ENCODE measurements at regions not wholly inside any gene's neighbourhood (a gene's known extent, or its start where the extent isn't known, plus 50 kb on each side); places are given as distances from the start of the nearest gene placed in this dataset.

DNA sequence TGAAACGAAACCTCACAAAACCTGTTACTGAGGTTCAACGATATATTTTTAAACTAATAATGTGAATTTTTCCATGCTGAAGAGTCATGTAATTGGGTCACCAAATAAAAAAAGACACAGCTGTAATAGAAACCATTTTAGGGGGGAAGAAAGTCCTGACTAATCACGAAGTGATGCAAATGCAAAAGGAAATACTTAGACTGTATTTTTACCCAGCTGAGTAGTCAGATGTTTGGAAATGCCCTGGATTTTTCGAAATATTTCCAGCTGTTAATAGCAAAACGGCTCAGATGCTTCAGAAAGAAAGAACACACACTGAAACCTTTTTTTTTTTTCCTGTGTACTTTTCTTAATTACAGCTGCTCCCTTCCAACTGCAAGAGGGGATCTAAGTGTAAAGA lies 210.3 kb downstream of the SETD4 start:
- Mint-ChIP-seq H3K36me3 (no peaks in the 10 kb centered on the region), H3K27ac (no peak overlapping the region), H3K27me3 (ENCODE audit: low read depth in 3 of 3) (peaks cover 1 to 9% (median 3%) of the 10 kb centered on the region in 3 donors), H3K4me1 (peaks cover 6% of the 10 kb centered on the region), H3K9me3 (no peaks in the 10 kb centered on the region), H3K4me3 (no peak overlapping the region)
- DNase-seq, result peak in 2 of 3 donors; percentile 2 to 46
- no peak overlapping the region for H3K4me3 ChIP-seq (replicated peaks in 1 of 3; ENCODE audit: low read depth in 2 of 3, low read length in 3 of 3)
- no peaks in the 10 kb centered on the region for H3K27me3 ChIP-seq (ENCODE audit: control insufficient read depth in 2 of 2, insufficient read depth in 2 of 2, low read length in 2 of 2)
- no peak overlapping the region for H3K4me2 ChIP-seq (replicated peaks; ENCODE audit: extremely low read depth, low read length, poor library complexity, severe bottlenecking)
- no peaks in the 10 kb centered on the region for H3K79me2 ChIP-seq (ENCODE audit: insufficient read depth, low read length)
- no peaks in the 10 kb centered on the region for H3K4me1 ChIP-seq (ENCODE audit: control insufficient read depth in 1 of 2, insufficient read depth in 2 of 2, low read length in 2 of 2)
- TF ChIP-seq, protein P1, sequence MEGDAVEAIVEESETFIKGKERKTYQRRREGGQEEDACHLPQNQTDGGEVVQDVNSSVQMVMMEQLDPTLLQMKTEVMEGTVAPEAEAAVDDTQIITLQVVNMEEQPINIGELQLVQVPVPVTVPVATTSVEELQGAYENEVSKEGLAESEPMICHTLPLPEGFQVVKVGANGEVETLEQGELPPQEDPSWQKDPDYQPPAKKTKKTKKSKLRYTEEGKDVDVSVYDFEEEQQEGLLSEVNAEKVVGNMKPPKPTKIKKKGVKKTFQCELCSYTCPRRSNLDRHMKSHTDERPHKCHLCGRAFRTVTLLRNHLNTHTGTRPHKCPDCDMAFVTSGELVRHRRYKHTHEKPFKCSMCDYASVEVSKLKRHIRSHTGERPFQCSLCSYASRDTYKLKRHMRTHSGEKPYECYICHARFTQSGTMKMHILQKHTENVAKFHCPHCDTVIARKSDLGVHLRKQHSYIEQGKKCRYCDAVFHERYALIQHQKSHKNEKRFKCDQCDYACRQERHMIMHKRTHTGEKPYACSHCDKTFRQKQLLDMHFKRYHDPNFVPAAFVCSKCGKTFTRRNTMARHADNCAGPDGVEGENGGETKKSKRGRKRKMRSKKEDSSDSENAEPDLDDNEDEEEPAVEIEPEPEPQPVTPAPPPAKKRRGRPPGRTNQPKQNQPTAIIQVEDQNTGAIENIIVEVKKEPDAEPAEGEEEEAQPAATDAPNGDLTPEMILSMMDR (IDR thresholded peaks at IDR 0.05), result no peak
- H2AFZ ChIP-seq (ENCODE audit: insufficient read depth, low read depth, low read length, poor library complexity, severe bottlenecking), result no peak overlapping the region
- intact Hi-C loops (cut with micrococcal nuclease), result no loop called here
- no CpG with 5 or more reads among the region's 5 CpGs for WGBS (ENCODE audit: insufficient coverage)
- H3K9me3 ChIP-seq (replicated peaks in 1 of 2; ENCODE audit: control insufficient read depth in 1 of 2, insufficient read depth in 1 of 2, low read length in 2 of 2), result no peaks in the 10 kb centered on the region
- H4K20me1 ChIP-seq (ENCODE audit: insufficient read depth, low read length), result no peaks in the 10 kb centered on the region
- H3K27ac ChIP-seq (ENCODE audit: low read depth in 1 of 2, low read length in 2 of 2), result no peak overlapping the region
- no peaks in the 10 kb centered on the region for H3K36me3 ChIP-seq (replicated peaks in 1 of 2; ENCODE audit: control insufficient read depth in 1 of 2, insufficient read depth in 2 of 2, low read length in 2 of 2)
- no peak overlapping the region for H3K9ac ChIP-seq (ENCODE audit: insufficient read depth, low read length, poor library complexity, severe bottlenecking)

DNA sequence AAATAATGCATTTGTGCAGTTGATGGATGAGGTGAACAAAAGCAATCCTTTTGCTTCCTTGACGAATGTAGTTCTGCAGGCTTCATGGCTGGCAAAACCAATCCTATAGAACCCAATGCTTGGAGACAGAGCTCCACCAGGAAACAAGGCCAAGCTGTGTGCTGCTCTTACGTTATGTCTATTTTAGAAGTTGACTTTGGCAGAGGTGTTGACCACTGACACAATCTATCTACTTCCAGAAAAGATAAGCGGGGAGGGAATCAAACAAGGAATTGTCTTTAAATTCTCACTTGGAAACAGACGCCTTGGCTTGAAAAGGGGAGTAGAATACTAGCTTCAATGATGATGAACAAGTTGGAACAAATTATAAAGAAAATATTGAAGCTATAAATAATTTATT lies 211.2 kb downstream of the SETD4 start:
- H3K4me3 Mint-ChIP-seq, result no peak overlapping the region
- no peak overlapping the region for H3K4me2 ChIP-seq (replicated peaks; ENCODE audit: extremely low read depth, low read length, poor library complexity, severe bottlenecking)
- peaks cover 0 to 9% (median 5%) of the 10 kb centered on the region in 3 donors for H3K27me3 Mint-ChIP-seq (ENCODE audit: low read depth in 3 of 3)
- H3K9ac ChIP-seq (ENCODE audit: insufficient read depth, low read length, poor library complexity, severe bottlenecking), result no peak overlapping the region
- no peak overlapping the region for H3K27ac Mint-ChIP-seq
- H4K20me1 ChIP-seq (ENCODE audit: insufficient read depth, low read length), result no peaks in the 10 kb centered on the region
- H3K79me2 ChIP-seq (ENCODE audit: insufficient read depth, low read length), result no peaks in the 10 kb centered on the region
- TF ChIP-seq, protein P1 (IDR thresholded peaks at IDR 0.05), result no peak
- H2AFZ ChIP-seq (ENCODE audit: insufficient read depth, low read depth, low read length, poor library complexity, severe bottlenecking), result no peak overlapping the region
- no peak for DNase-seq
- peaks cover 6% of the 10 kb centered on the region for H3K4me1 Mint-ChIP-seq
- H3K9me3 Mint-ChIP-seq, result no peaks in the 10 kb centered on the region
- no peaks in the 10 kb centered on the region for H3K27me3 ChIP-seq (ENCODE audit: control insufficient read depth in 2 of 2, insufficient read depth in 2 of 2, low read length in 2 of 2)
- H3K4me1 ChIP-seq (ENCODE audit: control insufficient read depth in 1 of 2, insufficient read depth in 2 of 2, low read length in 2 of 2), result no peaks in the 10 kb centered on the region
- H3K9me3 ChIP-seq (replicated peaks in 1 of 2; ENCODE audit: control insufficient read depth in 1 of 2, insufficient read depth in 1 of 2, low read length in 2 of 2), result no peaks in the 10 kb centered on the region
- no peak overlapping the region for H3K27ac ChIP-seq (ENCODE audit: low read depth in 1 of 2, low read length in 2 of 2)
- no peak overlapping the region for H3K4me3 ChIP-seq (replicated peaks in 1 of 3; ENCODE audit: low read depth in 2 of 3, low read length in 3 of 3)
- H3K36me3 Mint-ChIP-seq, result no peaks in the 10 kb centered on the region
- WGBS (ENCODE audit: insufficient coverage), result no CpG with 5 or more reads among the region's 4 CpGs
- intact Hi-C loops (cut with micrococcal nuclease), result loop anchor here (10.0 kb wide), 2 partner anchors 96 to 176 kb away; no protein-coding TSS in a partner anchor
- H3K36me3 ChIP-seq (replicated peaks in 1 of 2; ENCODE audit: control insufficient read depth in 1 of 2, insufficient read depth in 2 of 2, low read length in 2 of 2), result no peaks in the 10 kb centered on the region

Data from CD14-positive monocyte (primary cell).